Activated CD4-positive, alpha-beta T cell treated with anti-CD3 and anti-CD28 coated beads, Interleukin-10, Interleukin-2, amounts not matched to agents 100 ng/mL and 50 ng/mL, durations not matched to agents 16 hours and 8 hours (primary cell): ENCODE measurements at regions not wholly inside any gene's neighbourhood (a gene's known extent, or its start where the extent isn't known, plus 50 kb on each side); places are given as distances from the start of the nearest gene placed in this dataset.

Experiments used
- DNase-seq: peaks from one replicate; pipeline ENCODE4 v3.0.0-alpha.2; 2020

- DNase-seq = no peak
These were observed 169.4 kb upstream of the MIR17HG start for GRCh38 chr13:91178099-91178498.

- DNase-seq = no peak
These were observed 165.6 kb upstream of the MIR17HG start for GRCh38 chr13:91181892-91182291.

DNA sequence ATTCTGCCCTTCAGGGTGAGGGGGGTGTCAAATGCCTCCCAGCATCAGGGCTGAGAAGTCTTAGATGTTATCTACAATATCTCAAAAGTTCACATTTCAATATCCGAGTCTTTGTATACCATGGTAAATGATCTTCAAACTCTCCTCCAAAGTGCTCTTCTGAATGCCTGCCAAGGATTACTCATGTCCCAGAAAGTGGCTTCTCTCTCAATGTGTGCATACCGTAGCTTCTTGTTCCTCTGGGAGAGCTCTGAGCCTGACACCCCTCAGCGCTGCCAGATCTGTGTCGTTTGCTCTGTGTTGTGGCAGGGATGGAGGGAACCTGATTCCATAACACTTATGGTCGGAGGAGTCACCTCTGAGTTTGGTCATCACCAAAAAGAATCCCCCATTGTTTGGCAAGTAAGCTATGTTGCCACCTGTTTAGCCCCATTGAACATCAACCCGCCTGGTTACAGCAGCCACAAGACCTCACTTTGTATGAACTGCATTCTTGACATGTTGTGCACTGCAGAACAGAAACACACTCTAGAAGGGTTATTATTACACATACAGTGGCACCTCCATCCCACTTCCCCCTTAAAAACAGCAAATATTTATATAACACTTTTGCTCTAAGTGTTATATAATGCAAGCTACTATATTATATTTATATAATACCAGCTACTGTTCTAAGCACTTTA lies 163.1 kb upstream of the MIR17HG start:
- DNase-seq = no peak

DNA sequence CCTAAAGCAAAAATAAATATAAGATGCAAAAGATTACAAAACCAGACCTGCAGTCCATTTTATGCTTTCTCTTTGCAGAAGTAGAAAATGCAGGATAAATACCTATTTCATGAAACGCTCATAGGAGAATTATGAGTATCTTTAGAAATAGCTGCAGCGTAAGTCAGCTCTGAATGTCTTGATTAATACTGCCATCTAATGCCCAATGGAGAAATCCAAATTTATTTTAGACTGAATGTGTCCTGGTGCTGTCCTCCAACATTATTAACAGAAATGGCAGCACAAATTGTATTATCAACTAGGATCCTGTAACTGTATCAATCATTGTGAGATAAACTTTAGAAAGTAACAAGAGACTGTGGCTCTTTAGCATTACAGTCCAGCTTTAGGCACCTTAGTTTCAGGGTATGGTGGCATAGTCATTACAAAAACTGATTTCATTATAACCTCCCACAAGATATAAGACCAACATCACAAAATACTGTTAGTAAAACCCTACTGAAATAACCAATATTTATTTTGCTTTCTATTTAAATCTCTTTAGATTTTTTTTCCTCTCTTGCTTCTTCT lies 162.1 kb upstream of the MIR17HG start:
- DNase-seq = no peak

- DNase-seq = no peak
These were observed 160.0 kb upstream of the MIR17HG start for GRCh38 chr13:91187522-91187921.

GRCh38 chr13:91189506-91189905 lies 158.0 kb upstream of the MIR17HG start:
- DNase-seq = no peak

- no peak for DNase-seq
These were observed 154.1 kb upstream of the MIR17HG start for GRCh38 chr13:91193358-91193757.

DNA sequence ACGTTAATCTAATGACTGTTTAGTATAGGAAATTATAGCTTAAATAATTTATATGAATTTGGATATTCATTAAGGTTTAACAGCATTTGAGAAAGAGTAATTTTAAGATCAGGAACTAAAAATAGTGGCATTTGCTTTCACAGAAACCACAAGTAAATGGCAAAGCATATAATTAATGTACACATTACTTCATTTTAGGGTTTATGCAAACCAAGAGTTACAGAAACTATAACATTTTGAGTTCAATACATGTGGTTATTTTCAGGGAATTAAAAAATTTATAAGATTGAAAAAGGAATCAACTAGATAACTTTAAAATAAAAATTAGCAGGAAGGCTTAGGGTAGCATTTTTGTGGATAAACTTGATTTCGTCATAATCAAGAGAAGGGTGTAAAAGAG lies 151.7 kb upstream of the MIR17HG start:
- no peak for DNase-seq

- no peak for DNase-seq
These were observed 150.5 kb upstream of the MIR17HG start for GRCh38 chr13:91196958-91197357.

GRCh38 chr13:91199866-91200265 lies 147.6 kb upstream of the MIR17HG start:
- DNase-seq = no peak

- DNase-seq = no peak
These were observed 147.0 kb upstream of the MIR17HG start for GRCh38 chr13:91200486-91200885.

DNA sequence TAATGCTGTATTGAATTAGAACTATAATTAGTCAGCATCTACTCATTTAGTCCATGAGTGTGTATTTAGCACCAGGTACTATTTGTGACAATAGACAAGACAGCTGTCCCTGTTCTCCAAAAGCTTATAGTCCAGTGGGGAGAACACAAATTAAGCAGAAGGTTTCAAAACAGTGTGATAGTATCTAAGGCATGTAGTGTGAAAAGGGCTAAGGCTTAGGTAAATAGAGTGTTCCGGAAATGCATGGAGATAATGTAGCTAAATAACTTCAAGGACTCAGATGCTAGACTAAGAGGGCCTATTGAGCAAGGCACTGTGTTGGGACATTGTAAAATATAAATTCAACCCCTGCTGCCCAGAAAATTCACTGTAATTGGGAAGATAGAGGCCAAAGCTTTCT lies 144.1 kb upstream of the MIR17HG start:
- DNase-seq = no peak

GRCh38 chr13:91207261-91207660 lies 140.2 kb upstream of the MIR17HG start:
- no peak for DNase-seq

- DNase-seq = no peak
These were observed 136.0 kb upstream of the MIR17HG start for GRCh38 chr13:91211510-91211909.

DNA sequence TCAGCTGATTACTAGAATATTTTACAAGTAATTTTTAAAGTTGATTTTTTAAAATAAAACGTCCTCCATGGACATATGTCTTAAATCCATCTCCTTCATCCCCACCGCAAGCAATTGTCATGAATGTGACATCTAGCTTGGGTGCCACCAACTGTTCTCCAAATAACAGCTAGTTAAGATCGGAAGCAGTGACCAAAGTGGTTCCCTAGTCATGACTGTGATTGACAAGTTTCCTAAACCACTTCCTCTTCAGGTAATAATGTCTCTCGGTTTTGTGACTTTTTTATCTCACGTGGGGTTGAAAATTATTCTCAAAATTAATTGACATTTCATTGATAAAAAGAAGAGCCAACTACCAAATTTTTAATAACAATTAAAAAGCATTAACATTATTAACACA lies 135.3 kb upstream of the MIR17HG start:
- DNase-seq = no peak

DNA sequence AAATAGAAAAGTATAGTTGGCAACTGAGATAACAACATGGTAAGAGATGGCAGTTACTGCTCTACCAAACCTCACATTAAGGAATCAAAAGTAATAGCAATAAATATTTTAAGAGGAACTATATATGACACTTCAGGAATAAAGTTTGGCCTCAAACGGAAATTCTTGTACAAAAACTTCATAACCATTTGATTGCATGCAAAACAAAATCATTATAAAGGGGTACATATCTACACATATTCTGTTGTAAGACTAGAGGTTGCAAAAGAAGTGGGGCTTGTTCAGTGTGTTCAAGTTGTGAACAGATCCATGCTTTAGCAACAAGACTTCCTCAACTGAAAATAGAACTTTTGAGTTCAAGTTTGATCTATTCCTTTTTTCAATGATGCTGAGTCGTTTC lies 133.5 kb upstream of the MIR17HG start:
- DNase-seq = no peak

DNA sequence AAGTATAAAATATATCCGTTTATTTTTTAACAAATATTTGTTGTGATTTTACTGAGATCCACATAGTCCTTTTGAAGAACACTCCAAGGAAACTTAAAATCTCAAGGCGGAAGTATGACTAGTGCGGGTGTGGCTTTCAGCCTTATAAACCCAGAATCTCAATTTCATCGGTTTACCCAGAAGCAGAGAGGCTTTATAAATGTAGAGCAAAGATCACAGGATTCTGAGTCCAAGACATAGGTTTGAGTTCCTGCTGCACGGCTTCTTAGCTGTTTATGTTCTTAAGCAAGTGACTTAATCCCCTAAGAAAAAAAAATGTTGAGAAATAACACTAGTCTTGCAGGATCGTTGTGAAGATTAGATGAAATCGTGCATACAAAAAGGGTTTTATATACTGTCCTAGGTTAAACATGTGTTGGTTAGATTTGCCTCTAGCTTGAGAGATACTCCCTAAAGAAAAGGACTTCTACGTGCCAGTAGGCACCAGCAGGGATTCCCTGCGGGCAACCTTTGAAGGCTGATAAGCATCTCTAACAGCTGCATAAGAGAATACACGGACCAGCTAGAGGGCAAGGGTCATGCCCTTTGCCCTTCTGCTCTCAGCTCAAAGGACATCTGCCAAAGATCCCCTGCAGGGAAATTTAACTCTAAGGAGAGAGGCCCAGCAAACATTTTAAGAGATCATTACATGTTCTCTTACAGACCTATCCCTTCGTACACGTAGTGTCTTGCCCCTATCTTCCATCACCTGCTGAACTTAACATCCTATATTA lies 130.4 kb upstream of the MIR17HG start:
- no peak for DNase-seq

DNA sequence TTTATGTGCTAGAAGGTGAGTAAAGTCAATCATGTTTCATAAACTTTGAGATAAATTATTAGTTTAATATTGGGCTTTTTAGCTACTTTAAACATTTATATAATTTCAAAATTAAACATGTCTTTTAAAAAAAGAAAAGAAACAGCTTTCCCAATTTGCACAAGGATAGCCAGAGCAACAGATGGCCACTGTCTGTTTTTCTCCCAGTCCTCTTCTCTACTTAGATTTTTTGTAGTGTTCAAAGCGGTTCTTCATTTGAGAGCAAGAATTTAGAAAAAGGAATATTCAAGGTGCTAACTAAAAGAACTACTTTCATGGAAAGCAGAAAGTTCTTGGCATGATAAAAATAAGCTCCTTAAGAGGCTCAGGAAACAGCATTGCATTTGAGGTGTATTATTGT lies 128.3 kb upstream of the MIR17HG start:
- no peak for DNase-seq

GRCh38 chr13:91220872-91221271 lies 126.6 kb upstream of the MIR17HG start:
- DNase-seq = no peak

GRCh38 chr13:91228108-91228507 lies 119.4 kb upstream of the MIR17HG start:
- no peak for DNase-seq

DNA sequence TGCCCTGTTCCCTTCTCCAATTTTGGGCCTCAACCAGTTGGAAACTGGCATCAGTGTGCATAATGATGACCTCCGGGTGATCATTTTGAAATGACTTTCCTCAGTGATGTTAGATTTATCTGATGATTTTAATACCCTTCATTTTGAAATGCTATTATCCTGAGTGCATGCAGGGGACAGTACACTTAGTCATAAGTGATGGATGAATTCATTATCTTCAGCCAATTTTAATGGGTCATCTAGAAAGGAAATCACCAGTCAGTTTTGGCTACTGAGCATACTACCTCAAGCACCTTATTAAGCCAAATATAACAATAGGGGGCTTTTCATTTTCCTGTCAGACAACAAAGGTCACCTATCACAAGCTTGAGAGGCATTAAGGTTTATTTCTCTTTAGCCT lies 118.5 kb upstream of the MIR17HG start:
- no peak for DNase-seq

- DNase-seq = no peak
These were observed 114.8 kb upstream of the MIR17HG start for GRCh38 chr13:91232716-91233115.

- no peak for DNase-seq
These were observed 114.2 kb upstream of the MIR17HG start for GRCh38 chr13:91233291-91233690.

GRCh38 chr13:91236182-91236581 lies 111.3 kb upstream of the MIR17HG start:
- DNase-seq = no peak
